Tibial nerve (tissue), 4 donors: ENCODE measurements at regions not wholly inside any gene's neighbourhood (a gene's known extent, or its start where the extent isn't known, plus 50 kb on each side); places are given as distances from the start of the nearest gene placed in this dataset.

Experiments
- DNase-seq, 2 donors: peaks; one replicate each; pipeline ENCODE4 v3.0.0-alpha.2; 2019; ENCODE audit warnings: low spot score in 2 of 2
- H3K27ac ChIP-seq, 4 donors: fragments of 200-600 bp; sonication (generic) in 3 of 4; one replicate each; pipeline ENCODE4 v1.5.1; 2017 to 2019; ENCODE audit warnings: mild to moderate bottlenecking in 1 of 4
- H3K27me3 ChIP-seq, 2 donors: fragments of 200-600 bp; sonication (generic) in 1 of 2; one replicate each; pipeline versions ENCODE4 v1.5.1 to v1.6.0; 2017 to 2019
- H3K36me3 ChIP-seq, 3 donors: fragments of 200-600 bp; sonication (generic); one replicate each; pipeline ENCODE4 v1.5.1; 2018 to 2019
- H3K4me1 ChIP-seq, 4 donors: fragments of 200-600 bp; sonication (generic) in 3 of 4; one replicate each; pipeline ENCODE4 v1.5.1; 2017 to 2019
- H3K4me3 ChIP-seq, 4 donors: fragments of 200-600 bp; sonication (generic) in 3 of 4; one replicate each; pipeline ENCODE4 v1.5.1; 2017 to 2019; ENCODE audit warnings: mild to moderate bottlenecking in 1 of 4, moderate library complexity in 1 of 4
- H3K9me3 ChIP-seq, 4 donors: fragments of 200-600 bp; sonication (generic) in 3 of 4; one replicate each; pipeline ENCODE4 v1.5.1; 2017 to 2019
- EP300 ChIP-seq, 2 donors: sonication (generic); formaldehyde crosslinking; IDR thresholded peaks; one replicate each; pipeline ENCODE4 v1.6.1; 2017; ENCODE audit warnings: antibody characterized with exemption in 2 of 2, mild to moderate bottlenecking in 1 of 2
- POLR2A ChIP-seq, 2 donors: fragments of 450-650 bp; IDR thresholded peaks; one replicate each; pipeline ENCODE4 v1.6.1; 2017; ENCODE audit warnings: antibody characterized with exemption in 2 of 2, mild to moderate bottlenecking in 2 of 2, moderate library complexity in 2 of 2
- WGBS, 2 donors: methylation state at CpG; one replicate each; pipeline ENCODE4 v1.1.5; 2018; 5-methylcytosine and 5-hydroxymethylcytosine counted together
- TF ChIP-seq, protein P1 (sequence below), 5 experiments: fragments of 200-600 bp in 3 of 5; fragments of 450-650 bp in 2 of 5; sonication (generic) in 3 of 5; IDR thresholded peaks; one replicate each; pipeline ENCODE4 v1.5.1; 2016 to 2019; ENCODE audit warnings: antibody characterized with exemption in 5 of 5, mild to moderate bottlenecking in 3 of 5, moderate library complexity in 2 of 5

DNA sequence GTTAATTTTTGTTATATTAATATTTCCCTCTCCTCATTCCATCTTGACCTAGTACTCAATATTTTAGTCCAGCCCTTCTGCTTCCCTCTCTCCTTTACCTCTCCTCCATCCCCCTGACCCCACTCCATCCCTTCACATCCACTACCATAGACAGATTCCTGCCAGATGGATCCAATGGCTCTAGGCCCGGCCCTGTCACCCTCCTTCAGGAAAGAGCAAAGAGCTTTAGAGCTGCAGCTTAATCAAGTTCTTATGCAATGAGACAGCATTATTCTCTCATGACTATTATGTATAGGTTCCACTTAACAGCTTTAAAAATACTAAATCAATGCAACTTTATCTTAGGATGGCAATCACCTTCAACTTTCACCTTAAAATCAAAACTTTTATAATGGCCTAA lies 200.7 kb upstream of the TTC14 start:
- H3K4me1 ChIP-seq: no peaks in the 10 kb centered on the region
- DNase-seq: no peak
- H3K27me3 ChIP-seq: no peaks in the 10 kb centered on the region
- 75 to 76% methylated on average over 1 of the region's 1 CpG for WGBS, 2 donors
- TF ChIP-seq POLR2A (IDR thresholded peaks at IDR 0.05) (no peak), EP300 (IDR thresholded peaks at IDR 0.05) (no peak)
- H3K4me3 ChIP-seq: no peak overlapping the region
- H3K36me3 ChIP-seq: no peaks in the 10 kb centered on the region
- no peaks in the 10 kb centered on the region for H3K9me3 ChIP-seq
- no peak overlapping the region for H3K27ac ChIP-seq

DNA sequence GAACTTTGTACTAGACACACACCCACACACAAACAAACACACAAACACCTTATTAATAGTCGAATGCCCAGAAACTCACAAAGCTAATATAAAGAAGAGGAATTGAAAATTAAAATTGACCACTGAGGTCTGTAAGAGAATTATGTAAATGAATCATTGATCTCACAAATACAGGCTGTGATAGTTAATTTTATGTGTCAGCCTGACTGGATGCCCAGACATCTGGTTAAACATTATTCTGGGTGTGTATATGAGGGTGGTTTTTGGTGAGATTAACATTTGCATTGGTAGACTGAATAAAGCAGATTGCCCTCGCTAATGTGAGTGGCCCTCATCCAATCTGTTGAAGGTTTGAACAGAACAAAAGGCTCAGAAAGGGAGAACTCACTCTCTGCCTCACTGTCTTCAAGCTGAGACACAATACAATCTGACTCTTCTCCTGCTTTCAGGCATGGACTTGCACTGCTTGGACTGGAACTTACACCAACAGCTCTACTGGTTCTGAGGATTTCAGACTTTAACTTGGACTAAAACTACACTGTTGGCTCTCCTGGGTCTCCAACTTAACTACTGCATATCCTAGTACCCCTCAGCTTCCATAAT lies 199.4 kb upstream of the TTC14 start:
- no peaks in the 10 kb centered on the region for H3K4me1 ChIP-seq
- TF ChIP-seq, protein P1, sequence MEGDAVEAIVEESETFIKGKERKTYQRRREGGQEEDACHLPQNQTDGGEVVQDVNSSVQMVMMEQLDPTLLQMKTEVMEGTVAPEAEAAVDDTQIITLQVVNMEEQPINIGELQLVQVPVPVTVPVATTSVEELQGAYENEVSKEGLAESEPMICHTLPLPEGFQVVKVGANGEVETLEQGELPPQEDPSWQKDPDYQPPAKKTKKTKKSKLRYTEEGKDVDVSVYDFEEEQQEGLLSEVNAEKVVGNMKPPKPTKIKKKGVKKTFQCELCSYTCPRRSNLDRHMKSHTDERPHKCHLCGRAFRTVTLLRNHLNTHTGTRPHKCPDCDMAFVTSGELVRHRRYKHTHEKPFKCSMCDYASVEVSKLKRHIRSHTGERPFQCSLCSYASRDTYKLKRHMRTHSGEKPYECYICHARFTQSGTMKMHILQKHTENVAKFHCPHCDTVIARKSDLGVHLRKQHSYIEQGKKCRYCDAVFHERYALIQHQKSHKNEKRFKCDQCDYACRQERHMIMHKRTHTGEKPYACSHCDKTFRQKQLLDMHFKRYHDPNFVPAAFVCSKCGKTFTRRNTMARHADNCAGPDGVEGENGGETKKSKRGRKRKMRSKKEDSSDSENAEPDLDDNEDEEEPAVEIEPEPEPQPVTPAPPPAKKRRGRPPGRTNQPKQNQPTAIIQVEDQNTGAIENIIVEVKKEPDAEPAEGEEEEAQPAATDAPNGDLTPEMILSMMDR (IDR thresholded peaks at IDR 0.05): no peak
- TF ChIP-seq EP300 (IDR thresholded peaks at IDR 0.05) (no peak), POLR2A (IDR thresholded peaks at IDR 0.05) (no peak)
- H3K27me3 ChIP-seq: no peaks in the 10 kb centered on the region
- H3K4me3 ChIP-seq: no peak overlapping the region
- H3K9me3 ChIP-seq: no peaks in the 10 kb centered on the region
- no peak for DNase-seq
- WGBS, 2 donors: 78 to 82% methylated on average over 2 of the region's 2 CpGs
- H3K36me3 ChIP-seq: no peaks in the 10 kb centered on the region
- no peak overlapping the region for H3K27ac ChIP-seq

DNA sequence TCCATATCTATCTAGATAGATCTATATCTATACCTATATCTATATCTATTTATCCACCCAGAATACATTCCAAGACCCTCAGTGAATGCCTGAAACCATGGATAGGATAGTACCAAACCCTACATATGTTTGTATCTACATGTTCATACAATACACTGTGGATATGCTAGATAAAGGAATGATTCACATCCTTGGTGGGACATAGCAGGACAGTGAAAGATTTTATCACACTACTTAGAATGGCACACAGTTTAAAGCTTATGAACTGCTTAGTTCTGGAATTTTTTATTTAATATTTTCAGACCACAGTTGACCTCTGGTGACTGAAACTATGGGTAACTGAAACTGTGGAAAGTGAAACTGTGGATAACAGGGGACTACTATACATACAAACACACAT lies 198.8 kb upstream of the TTC14 start:
- TF ChIP-seq, protein P1 (IDR thresholded peaks at IDR 0.05): no peak
- no peak for TF ChIP-seq EP300 (IDR thresholded peaks at IDR 0.05)
- no peak for TF ChIP-seq POLR2A (IDR thresholded peaks at IDR 0.05)
- H3K36me3 ChIP-seq: no peaks in the 10 kb centered on the region
- H3K27me3 ChIP-seq: no peaks in the 10 kb centered on the region
- no peak overlapping the region for H3K27ac ChIP-seq
- DNase-seq: no peak
- no peak overlapping the region for H3K4me3 ChIP-seq
- no peaks in the 10 kb centered on the region for H3K9me3 ChIP-seq
- H3K4me1 ChIP-seq: no peaks in the 10 kb centered on the region

DNA sequence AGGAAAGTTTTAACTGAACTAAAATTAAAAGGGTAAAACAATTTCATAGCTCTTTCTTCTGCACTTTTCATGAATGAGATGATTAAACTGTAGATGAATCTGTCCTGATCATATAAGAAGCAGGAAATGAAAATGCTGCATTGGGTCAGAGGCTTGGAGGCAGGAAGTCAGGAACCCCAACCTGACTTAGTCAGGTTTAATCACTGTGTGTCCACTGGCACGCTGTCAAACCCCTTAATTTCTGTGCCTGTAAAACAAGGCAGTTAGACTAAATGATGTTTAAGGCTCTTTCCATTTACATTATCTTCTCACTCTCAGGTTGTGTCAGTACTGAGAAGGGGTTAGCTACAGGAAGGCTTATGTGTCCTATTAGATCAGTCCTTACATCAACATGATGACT lies 193.3 kb upstream of the TTC14 start:
- no peak for TF ChIP-seq POLR2A (IDR thresholded peaks at IDR 0.05)
- TF ChIP-seq, protein P1 (IDR thresholded peaks at IDR 0.05): no peak
- TF ChIP-seq EP300 (IDR thresholded peaks at IDR 0.05): no peak
- no peak for DNase-seq
- no peak overlapping the region for H3K27ac ChIP-seq
- no peaks in the 10 kb centered on the region for H3K9me3 ChIP-seq
- H3K27me3 ChIP-seq: no peaks in the 10 kb centered on the region
- H3K4me1 ChIP-seq: peaks cover 0 to 8% (median 0%) of the 10 kb centered on the region in 4 donors
- no peak overlapping the region for H3K4me3 ChIP-seq
- WGBS, 2 donors: 63 to 65% methylated on average over 1 of the region's 1 CpG
- no peaks in the 10 kb centered on the region for H3K36me3 ChIP-seq

DNA sequence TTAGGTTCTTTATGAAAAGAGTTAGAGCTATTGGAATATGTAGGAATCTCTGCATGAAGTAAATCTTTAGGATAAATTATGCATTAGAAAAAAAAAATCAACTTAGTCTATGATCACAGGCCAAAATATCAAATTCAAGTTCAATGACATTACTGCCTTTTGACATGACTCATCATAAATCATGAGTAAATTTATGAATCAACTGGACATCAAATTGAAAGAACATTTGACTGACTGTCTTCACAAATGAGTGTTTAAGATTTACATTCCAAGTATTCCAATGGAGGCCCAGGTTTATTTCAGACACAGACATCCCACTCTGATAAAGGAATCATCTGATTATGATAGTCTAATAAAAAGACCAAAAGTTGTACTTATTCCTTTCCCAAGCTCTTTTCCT lies 192.8 kb upstream of the TTC14 start:
- Histone ChIP-seq H3K36me3 (no peaks in the 10 kb centered on the region), H3K9me3 (no peaks in the 10 kb centered on the region), H3K4me3 (no peak overlapping the region), H3K27me3 (no peaks in the 10 kb centered on the region), H3K4me1 (peaks cover 0 to 8% (median 0%) of the 10 kb centered on the region in 4 donors), H3K27ac (no peak overlapping the region)
- TF ChIP-seq EP300 (IDR thresholded peaks at IDR 0.05): no peak
- no peak for TF ChIP-seq POLR2A (IDR thresholded peaks at IDR 0.05)
- TF ChIP-seq, protein P1 (IDR thresholded peaks at IDR 0.05): no peak
- DNase-seq: no peak

DNA sequence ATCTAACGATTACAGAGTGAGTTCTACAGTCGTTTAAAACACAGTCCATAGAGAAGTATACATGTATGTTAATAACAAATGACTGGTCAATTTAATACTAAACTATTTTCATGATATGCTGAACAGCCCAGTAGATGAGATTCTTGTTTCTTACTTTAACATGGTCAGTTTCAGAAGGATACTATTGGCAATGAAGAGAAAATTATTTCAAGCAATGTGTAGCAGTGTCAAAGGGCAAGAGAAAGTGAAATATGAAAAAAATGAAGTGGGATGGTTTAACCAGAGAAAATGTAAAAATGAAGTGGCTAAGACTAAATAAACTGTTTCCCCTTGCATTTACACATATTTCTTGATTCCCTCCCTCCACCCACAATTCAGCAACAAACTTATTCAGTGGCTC lies 192.1 kb upstream of the TTC14 start:
- TF ChIP-seq POLR2A (IDR thresholded peaks at IDR 0.05) (no peak), EP300 (IDR thresholded peaks at IDR 0.05) (no peak)
- TF ChIP-seq, protein P1 (IDR thresholded peaks at IDR 0.05): no peak
- 44 to 47% methylated on average over 2 of the region's 2 CpGs for WGBS, 2 donors
- no peak overlapping the region for H3K4me3 ChIP-seq
- no peaks in the 10 kb centered on the region for H3K36me3 ChIP-seq
- H3K27ac ChIP-seq: no peak overlapping the region
- no peaks in the 10 kb centered on the region for H3K9me3 ChIP-seq
- no peak for DNase-seq
- H3K4me1 ChIP-seq: peaks cover 0 to 8% (median 0%) of the 10 kb centered on the region in 4 donors
- H3K27me3 ChIP-seq: no peaks in the 10 kb centered on the region
